H1 (cell line): ENCODE measurements at regions not wholly inside any gene's neighbourhood (a gene's known extent, or its start where the extent isn't known, plus 50 kb on each side); places are given as distances from the start of the nearest gene placed in this dataset.

ENCODE experiments used
- CTCF ChIA-PET: fragments of 300-600 bp; sonication (Branson Sonifier 250); formaldehyde crosslinking; loops from one replicate; lab custom pipeline; 2021; ENCODE audit not compliant: partially characterized antibody; lab: Charles Lee
- POLR2A ChIA-PET: fragments of 300-600 bp; sonication (Branson Sonifier 250); formaldehyde crosslinking; loops from one replicate; lab custom pipeline; 2021; ENCODE audit warnings: inconsistent platforms; ENCODE audit not compliant: partially characterized antibody; lab: Charles Lee
- DNase-seq, 2 experiments: peaks; one replicate each; pipeline versions ENCODE4 v3.0.0 to v3.0.0-alpha.2; 2010 to 2022; ENCODE audit warnings: low spot score in 2 of 2, low read depth in 1 of 2, mixed read lengths in 1 of 2
- FAIRE-seq: peaks from 2 replicates; lab custom pipeline; 2011; peaks lifted over from hg19 to GRCh38; lab: Jason Lieb, UNC
- H2AFZ ChIP-seq: 2 replicates; pipeline ENCODE4 v1.8.1; 2012; ENCODE audit warnings: low read length, inconsistent platforms
- H2AK5ac ChIP-seq: 2 replicates; pipeline ENCODE4 v1.6.1; 2013; ENCODE audit warnings: low read depth, low read length
- H2BK120ac ChIP-seq: replicated peaks from 2 replicates; pipeline ENCODE3; 2013; ENCODE audit warnings: low read depth, low read length, inconsistent platforms
- H2BK12ac ChIP-seq: 2 replicates; pipeline ENCODE4 v1.6.1; 2013; ENCODE audit warnings: low read depth, low read length
- H2BK15ac ChIP-seq: 2 replicates; pipeline ENCODE4 v1.6.1; 2013; ENCODE audit warnings: low read length
- H2BK20ac ChIP-seq: 2 replicates; pipeline ENCODE4 v1.6.1; 2013; ENCODE audit warnings: low read length
- H2BK5ac ChIP-seq: 2 replicates; pipeline ENCODE4 v1.6.1; 2013; ENCODE audit warnings: low read depth, low read length
- H3K14ac ChIP-seq: 2 replicates; pipeline ENCODE4 v1.6.1; 2013; ENCODE audit warnings: inconsistent platforms; ENCODE audit not compliant: insufficient read length
- H3K18ac ChIP-seq: 2 replicates; pipeline ENCODE4 v1.6.1; 2013; ENCODE audit warnings: low read length; ENCODE audit errors: extremely low read depth
- H3K23ac ChIP-seq: 2 replicates; pipeline ENCODE4 v1.6.1; 2013; ENCODE audit warnings: inconsistent platforms; ENCODE audit not compliant: insufficient read length
- H3K23me2 ChIP-seq: 2 replicates; pipeline ENCODE4 v1.6.1; 2013; ENCODE audit warnings: low read depth, low read length
- H3K27ac ChIP-seq: 2 replicates; pipeline ENCODE4 v1.6.1; 2011; ENCODE audit warnings: low read depth, low read length, inconsistent platforms
- H3K27me3 ChIP-seq, 4 experiments: replicated peaks in 1 of 4; 1 replicate in 1 of 4; 2 replicates in 3 of 4; pipeline versions ENCODE4 v1.6.1 to v1.8.1; 2011 to 2013; ENCODE audit warnings: low read length in 3 of 4, mild to moderate bottlenecking in 3 of 4, inconsistent platforms in 2 of 4, mixed read lengths in 2 of 4, moderate library complexity in 1 of 4; ENCODE audit not compliant: control insufficient read depth in 3 of 4, insufficient read depth in 3 of 4; ENCODE audit errors: extremely low read depth in 1 of 4
- H3K36me3 ChIP-seq, 4 experiments: 2 replicates each; pipeline versions ENCODE4 v1.6.1 to v1.8.1; 2011 to 2013; ENCODE audit warnings: mild to moderate bottlenecking in 4 of 4, low read length in 3 of 4, moderate library complexity in 2 of 4, control low read depth in 1 of 4, inconsistent platforms in 1 of 4; ENCODE audit not compliant: insufficient read depth in 4 of 4, control insufficient read depth in 2 of 4
- H3K4ac ChIP-seq: replicated peaks from 2 replicates; pipeline ENCODE3; 2013; ENCODE audit warnings: low read length, low read depth, mixed read lengths, inconsistent platforms; ENCODE audit not compliant: insufficient read length
- H3K4me1 ChIP-seq, 4 experiments: replicated peaks in 1 of 4; 1 replicate in 1 of 4; 2 replicates in 3 of 4; pipeline versions ENCODE4 v1.6.1 to v1.8.1; 2011 to 2013; ENCODE audit warnings: low read length in 3 of 4, inconsistent platforms in 2 of 4, mixed read lengths in 1 of 4; ENCODE audit not compliant: insufficient read depth in 4 of 4, control insufficient read depth in 3 of 4
- H3K4me2 ChIP-seq, 2 experiments: 2 replicates each; pipeline versions ENCODE4 v1.6.1 to v1.8.1; 2011 to 2013; ENCODE audit warnings: low read depth in 2 of 2, low read length in 2 of 2, control low read depth in 1 of 2, inconsistent platforms in 1 of 2, mild to moderate bottlenecking in 1 of 2; ENCODE audit not compliant: insufficient read depth in 1 of 2
- H3K4me3 ChIP-seq, 4 experiments: fragments of 200-600, 300-600 bp in 1 of 4; sonication (generic), shearing (Covaris generic), sonication (Bioruptor Twin) in 1 of 4; 2 replicates each; pipeline versions ENCODE4 v1.5.1 to v1.8.1; 2011 to 2016; ENCODE audit warnings: low read length in 4 of 4, low read depth in 3 of 4, control low read depth in 2 of 4, inconsistent platforms in 2 of 4, mild to moderate bottlenecking in 2 of 4, mixed read lengths in 1 of 4, moderate library complexity in 1 of 4; ENCODE audit not compliant: insufficient read depth in 2 of 4; ENCODE audit errors: extremely low read depth in 1 of 4
- H3K56ac ChIP-seq: replicated peaks from 2 replicates; pipeline ENCODE3; 2013; ENCODE audit warnings: low read depth, mild to moderate bottlenecking, mixed read lengths, low read length, inconsistent platforms; ENCODE audit not compliant: insufficient read length
- H3K79me1 ChIP-seq: 2 replicates; pipeline ENCODE4 v1.6.1; 2013; ENCODE audit warnings: low read depth, low read length, control low read depth
- H3K79me2 ChIP-seq, 2 experiments: 2 replicates each; pipeline versions ENCODE4 v1.6.1 to v1.8.1; 2012 to 2013; ENCODE audit warnings: low read length in 2 of 2, mild to moderate bottlenecking in 2 of 2, inconsistent platforms in 1 of 2; ENCODE audit not compliant: insufficient read depth in 2 of 2, control insufficient read depth in 1 of 2
- H3K9ac ChIP-seq, 4 experiments: replicated peaks in 1 of 4; 1 replicate in 1 of 4; 2 replicates in 3 of 4; pipeline versions ENCODE4 v1.6.1 to v1.8.1; 2011 to 2013; ENCODE audit warnings: low read depth in 3 of 4, low read length in 3 of 4, control low read depth in 2 of 4, mild to moderate bottlenecking in 2 of 4, moderate library complexity in 2 of 4, inconsistent platforms in 1 of 4; ENCODE audit errors: extremely low read depth in 1 of 4
- H3K9me3 ChIP-seq, 2 experiments: 2 replicates each; pipeline versions ENCODE4 v1.6.1 to v1.8.1; 2012 to 2013; ENCODE audit warnings: mild to moderate bottlenecking in 2 of 2, moderate library complexity in 2 of 2, control low read depth in 1 of 2, inconsistent platforms in 1 of 2, low read depth in 1 of 2, low read length in 1 of 2, mixed read lengths in 1 of 2; ENCODE audit not compliant: insufficient read depth in 2 of 2
- H4K20me1 ChIP-seq, 2 experiments: replicated peaks in 1 of 2; 2 replicates each; pipeline versions ENCODE3 to v1.8.1; 2011 to 2013; ENCODE audit warnings: inconsistent platforms in 2 of 2, low read length in 2 of 2, mild to moderate bottlenecking in 1 of 2; ENCODE audit not compliant: insufficient read depth in 2 of 2, control insufficient read depth in 1 of 2
- H4K5ac ChIP-seq: 2 replicates; pipeline ENCODE4 v1.6.1; 2013; ENCODE audit warnings: low read length, low read depth, mixed read lengths, inconsistent platforms; ENCODE audit not compliant: insufficient read length
- H4K8ac ChIP-seq: 2 replicates; pipeline ENCODE4 v1.8.0; 2013; ENCODE audit warnings: mild to moderate bottlenecking, moderate library complexity, low read length, inconsistent platforms; ENCODE audit not compliant: insufficient read depth; ENCODE audit errors: extremely low read depth
- H4K91ac ChIP-seq: replicated peaks from 2 replicates; pipeline ENCODE3; 2013; ENCODE audit warnings: low read length, mixed read lengths, inconsistent platforms; ENCODE audit not compliant: insufficient read length
- CHD1 ChIP-seq: IDR thresholded peaks from 2 replicates; pipeline ENCODE4 v1.6.1; 2012; ENCODE audit warnings: low read depth, low read length, improper control_type of control experiment
- GABPA ChIP-seq: IDR thresholded peaks from 2 replicates; pipeline ENCODE4 v1.6.1; 2011; ENCODE audit warnings: mild to moderate bottlenecking, low read length, moderate library complexity, borderline replicate concordance; ENCODE audit not compliant: insufficient read depth
- GTF2F1 ChIP-seq: IDR thresholded peaks from 2 replicates; pipeline ENCODE4 v1.6.1; 2012; ENCODE audit warnings: low read depth, low read length, improper control_type of control experiment, borderline replicate concordance
- JUN ChIP-seq: IDR thresholded peaks from 2 replicates; pipeline ENCODE4 v1.6.1; 2011; ENCODE audit warnings: low read depth, mild to moderate bottlenecking, improper control_type of control experiment, low read length
- SP4 ChIP-seq: IDR thresholded peaks from 2 replicates; pipeline ENCODE4 v1.6.1; 2012; ENCODE audit warnings: low read length, inconsistent platforms
- SRF ChIP-seq: IDR thresholded peaks from 2 replicates; pipeline ENCODE4 v1.6.1; 2011; ENCODE audit warnings: mild to moderate bottlenecking, low read depth, low read length, moderate library complexity
- WGBS, 2 experiments: shearing (Covaris generic) in 1 of 2; methylation state at CpG; one replicate each; pipeline versions ENCODE4 v1.1.6 to v1.1.7; 2013 to 2015; ENCODE audit warnings: low lambda C conversion rate in 2 of 2, mixed read lengths in 2 of 2, inconsistent platforms in 1 of 2, low coverage in 1 of 2, missing lambda C conversion rate in 1 of 2; ENCODE audit not compliant: insufficient replicate concordance in 2 of 2, insufficient coverage in 1 of 2, insufficient read length in 1 of 2; ENCODE audit errors: extremely low coverage in 1 of 2, missing lambda C conversion rate in 1 of 2; 5-methylcytosine and 5-hydroxymethylcytosine counted together

DNA sequence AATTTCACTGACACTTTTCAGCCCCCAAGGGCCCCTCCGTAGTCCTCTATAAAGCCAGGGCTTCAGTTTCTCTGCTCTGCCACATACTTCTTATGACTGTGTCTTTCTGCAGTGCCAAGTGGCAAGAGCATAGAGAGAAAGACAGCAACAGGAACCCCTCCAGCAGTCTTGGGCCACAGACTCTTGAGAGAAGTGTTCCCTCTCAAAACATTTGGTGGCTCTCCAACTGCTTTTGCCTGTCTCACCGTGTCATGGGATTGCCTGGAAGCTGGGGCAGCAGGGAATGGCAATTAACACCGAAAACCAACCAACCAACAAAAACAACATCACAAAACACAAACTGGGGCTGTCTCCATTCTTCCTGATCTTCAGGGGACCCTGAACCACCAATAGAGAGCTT lies 73.8 kb upstream of the ELN start:
- Histone ChIP-seq H3K9ac (no peak overlapping the region), H3K23me2 (no peaks in the 10 kb centered on the region; the same call in 1 of the 2 replicates), H2BK15ac (no peak overlapping the region), H3K4me3 (no peak overlapping the region), H2BK5ac (no peak overlapping the region), H3K18ac (no peak overlapping the region), H4K91ac (no peak overlapping the region), H3K79me2 (no peaks in the 10 kb centered on the region), H3K4me1 (no peaks in the 10 kb centered on the region), H3K4me2 (no peak overlapping the region), H4K20me1 (no peaks in the 10 kb centered on the region), H2AK5ac (no peak overlapping the region), H3K14ac (no peak overlapping the region), H2AFZ (no peak overlapping the region), H4K8ac (no peak overlapping the region), H3K23ac (no peak overlapping the region), H2BK12ac (no peak overlapping the region), H3K27me3 (no peaks in the 10 kb centered on the region), H2BK120ac (no peak overlapping the region), H4K5ac (no peak overlapping the region), H3K56ac (no peak overlapping the region), H3K9me3 (no peaks in the 10 kb centered on the region), H3K27ac (no peak overlapping the region), H3K36me3 (no peaks in the 10 kb centered on the region), H3K79me1 (no peaks in the 10 kb centered on the region), H3K4ac (no peak overlapping the region), H2BK20ac (no peak overlapping the region)
- ChIA-PET POLR2A (no interaction called here), CTCF (interaction anchor here (0.6 to 1.0 kb wide), 3 partner anchors 19 to 86 kb away, joined by 3 read pairs; no protein-coding TSS in a partner anchor)
- 91% methylated on average over 3 of the region's 3 CpGs; no CpG with 5 or more reads in 1 of the 2 experiments for WGBS, 2 experiments
- no peak for FAIRE-seq
- DNase-seq, result no peak
- no peak for TF ChIP-seq SRF
- no peak for TF ChIP-seq GABPA
- no peak for TF ChIP-seq CHD1
- TF ChIP-seq SP4, result no peak
- no peak for TF ChIP-seq GTF2F1
- no peak for TF ChIP-seq JUN
